ENCODE measurements at regions not wholly inside any gene's neighbourhood (a gene's known extent, or its start where the extent isn't known, plus 50 kb on each side); places are given as distances from the start of the nearest gene placed in this dataset.

DNA sequence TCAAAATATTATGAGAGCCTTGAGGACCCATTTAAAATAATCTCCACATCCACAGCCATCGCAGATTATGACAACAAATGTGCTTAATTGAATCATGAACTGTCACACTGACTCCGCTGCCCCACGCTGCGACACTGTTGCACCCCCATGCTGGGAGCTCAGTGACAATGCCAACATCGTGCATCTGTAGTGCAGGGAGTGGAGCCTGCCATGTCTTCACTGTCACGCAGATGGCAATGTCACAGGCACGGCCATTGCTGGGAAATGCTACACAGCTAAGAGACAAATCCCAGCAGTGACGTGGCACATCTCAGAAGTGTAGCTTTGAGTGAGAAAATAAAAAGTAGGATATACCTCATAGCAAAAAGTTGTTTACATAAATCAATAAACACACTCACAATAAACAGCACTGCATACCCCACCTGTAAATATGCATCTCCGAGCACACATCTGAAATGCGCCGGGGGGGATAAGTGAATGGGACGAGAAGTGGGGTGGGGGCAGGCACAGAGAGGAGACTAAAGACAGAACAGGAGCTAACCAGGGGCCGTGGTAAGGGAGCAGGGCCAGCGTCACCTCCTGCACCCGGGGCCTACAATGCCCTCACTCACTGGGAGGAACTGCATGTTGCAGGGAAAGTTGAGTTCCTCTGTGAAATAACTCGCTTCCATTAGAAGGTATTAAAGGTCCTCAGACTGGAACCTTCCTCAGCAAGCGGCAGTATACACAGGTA lies 349.9 kb downstream of the THBS2 start:
- TF ChIP-seq POLR2A (IDR thresholded peaks at IDR 0.05; ENCODE audit: low read depth, low read length): no peak
- TF ChIP-seq POLR2AphosphoS5 (IDR thresholded peaks at IDR 0.05; ENCODE audit: low read depth, low read length): no peak
- no peak for TF ChIP-seq TAF1 (IDR thresholded peaks at IDR 0.05; ENCODE audit: borderline replicate concordance, low read depth, low read length)
- DNase-seq (ENCODE audit: insufficient read length): no peak
- no peak for FAIRE-seq

DNA sequence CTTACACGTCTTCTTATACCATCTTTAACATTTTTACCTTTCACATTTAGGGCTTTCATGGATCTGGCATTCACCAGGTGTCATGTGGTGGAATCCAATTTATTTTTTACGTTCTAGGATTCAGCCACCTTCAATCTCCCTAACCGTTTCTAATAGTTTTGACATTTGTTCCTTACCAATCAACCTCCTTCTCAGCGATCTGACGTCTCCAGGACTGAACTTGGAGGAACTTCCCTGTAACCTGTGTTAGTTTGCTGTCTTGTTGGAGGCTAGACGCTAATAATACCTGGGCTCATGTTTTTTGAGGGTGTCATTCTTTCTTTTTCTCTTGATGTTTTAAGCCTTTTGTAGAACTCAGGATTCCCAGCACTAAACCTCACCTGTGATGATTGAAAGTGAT lies 351.6 kb downstream of the THBS2 start:
- TF ChIP-seq POLR2A (IDR thresholded peaks at IDR 0.05; ENCODE audit: low read depth, low read length): no peak
- no peak for TF ChIP-seq TAF1 (IDR thresholded peaks at IDR 0.05; ENCODE audit: borderline replicate concordance, low read depth, low read length)
- no peak for TF ChIP-seq POLR2AphosphoS5 (IDR thresholded peaks at IDR 0.05; ENCODE audit: low read depth, low read length)
- FAIRE-seq (no peak), DNase-seq (ENCODE audit: insufficient read length) (no peak)

DNA sequence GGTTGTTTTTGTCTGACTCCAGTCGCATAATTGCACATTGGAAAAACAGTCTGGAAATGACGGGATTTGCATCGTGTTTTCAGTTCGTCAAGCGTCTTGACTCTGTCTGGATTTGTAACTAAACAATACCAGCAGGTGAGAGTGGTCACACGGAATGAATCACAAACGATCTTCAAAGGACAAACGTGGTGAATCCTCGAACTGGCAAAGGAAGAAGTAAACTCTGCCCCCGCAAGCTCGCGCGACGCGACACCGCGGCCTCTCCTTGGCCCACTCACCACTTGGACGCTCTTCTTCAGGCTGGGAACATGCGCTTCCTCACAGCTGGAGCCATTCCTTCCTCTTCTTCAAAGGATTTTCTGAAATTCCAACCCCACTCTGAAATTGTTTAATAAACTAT lies 352.6 kb downstream of the THBS2 start:
- FAIRE-seq: no peak
- TF ChIP-seq TAF1 (IDR thresholded peaks at IDR 0.05; ENCODE audit: borderline replicate concordance, low read depth, low read length) (no peak), POLR2AphosphoS5 (IDR thresholded peaks at IDR 0.05; ENCODE audit: low read depth, low read length) (no peak), POLR2A (IDR thresholded peaks at IDR 0.05; ENCODE audit: low read depth, low read length) (no peak)

DNA sequence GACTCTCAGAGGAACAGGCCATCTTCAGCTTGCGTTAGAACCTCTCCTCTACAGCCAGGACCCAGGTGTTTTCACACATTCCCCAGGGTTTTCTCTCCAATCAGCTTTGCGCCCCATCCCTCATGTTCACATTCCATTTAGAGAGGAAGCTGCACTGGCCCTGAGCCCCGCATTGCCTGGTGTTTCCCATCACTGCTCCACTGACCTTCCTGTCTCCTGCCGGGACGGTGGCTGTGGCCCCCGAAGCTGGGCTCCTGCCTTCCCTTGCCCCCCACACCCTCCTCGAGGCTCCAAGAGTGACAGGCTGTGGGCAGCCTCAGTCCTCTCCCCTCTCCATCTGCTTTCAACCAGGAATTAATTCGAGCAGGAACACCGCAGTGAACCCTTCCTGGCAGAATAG lies 357.3 kb downstream of the THBS2 start:
- no peak for FAIRE-seq
- TF ChIP-seq POLR2A (IDR thresholded peaks at IDR 0.05; ENCODE audit: low read depth, low read length) (no peak), TAF1 (IDR thresholded peaks at IDR 0.05; ENCODE audit: borderline replicate concordance, low read depth, low read length) (no peak), POLR2AphosphoS5 (IDR thresholded peaks at IDR 0.05; ENCODE audit: low read depth, low read length) (no peak)
- DNase-seq (ENCODE audit: insufficient read length): no peak

More for the DNA sequence above, 352.6 kb downstream of the THBS2 start:
- no peak for DNase-seq (ENCODE audit: insufficient read length)

DNA sequence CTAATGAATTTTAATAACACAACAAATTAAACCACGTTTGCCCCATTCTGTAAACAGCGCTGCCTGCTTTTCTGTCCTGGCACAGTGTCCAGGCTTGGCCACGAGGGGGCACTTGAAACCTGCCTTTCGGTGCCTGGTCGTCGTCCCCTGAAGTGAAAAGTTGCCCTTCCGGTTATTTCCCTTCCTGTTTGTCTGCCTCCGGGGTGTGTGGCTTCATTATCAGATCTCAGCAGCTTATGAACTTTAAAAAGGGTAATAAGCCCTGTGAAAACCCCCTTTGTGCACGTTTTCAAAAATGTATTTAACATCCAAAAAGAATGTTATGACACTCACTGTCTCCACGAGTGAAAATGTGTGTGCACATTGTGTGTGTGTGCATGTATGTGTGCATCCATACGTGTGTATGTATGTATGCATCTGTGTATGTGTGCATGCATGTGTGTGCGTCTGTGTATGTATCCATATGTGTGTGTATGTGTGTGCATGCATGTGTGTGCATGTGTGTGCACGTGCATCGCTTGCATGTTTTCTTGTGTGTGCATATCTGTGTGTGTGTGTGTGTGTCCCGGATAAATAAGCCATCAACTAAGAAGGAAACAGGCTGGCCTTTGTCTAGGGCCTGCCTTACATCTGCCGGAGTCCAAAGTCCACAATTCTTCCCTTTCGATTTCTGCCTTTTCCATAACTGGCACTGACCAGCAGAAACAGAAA lies 358.4 kb downstream of the THBS2 start:
- no peak for TF ChIP-seq POLR2A (IDR thresholded peaks at IDR 0.05; ENCODE audit: low read depth, low read length)
- TF ChIP-seq POLR2AphosphoS5 (IDR thresholded peaks at IDR 0.05; ENCODE audit: low read depth, low read length): no peak
- no peak for TF ChIP-seq TAF1 (IDR thresholded peaks at IDR 0.05; ENCODE audit: borderline replicate concordance, low read depth, low read length)
- FAIRE-seq (peak; percentile 50), DNase-seq (ENCODE audit: insufficient read length) (peak; percentile 69)

DNA sequence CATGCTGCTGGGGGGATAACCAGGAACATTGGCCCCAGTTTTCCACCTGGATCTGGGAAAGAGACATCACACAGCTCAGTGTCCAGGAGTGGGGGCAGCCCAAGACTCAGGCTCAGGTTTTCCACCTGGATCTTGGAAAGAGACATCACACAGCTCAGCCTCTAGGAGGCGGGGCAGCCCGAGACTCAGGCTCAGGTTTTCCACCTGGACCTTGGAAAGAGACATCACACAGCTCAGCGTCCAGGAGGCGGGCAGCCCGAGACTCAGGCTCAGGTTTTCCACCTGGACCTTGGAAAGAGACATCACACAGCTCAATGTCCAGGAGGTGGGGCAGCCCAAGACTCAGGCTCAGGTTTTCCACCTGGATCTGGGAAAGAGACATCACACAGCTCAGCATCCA lies 361.6 kb downstream of the THBS2 start:
- FAIRE-seq: no peak
- DNase-seq (ENCODE audit: insufficient read length): no peak
- no peak for TF ChIP-seq POLR2AphosphoS5 (IDR thresholded peaks at IDR 0.05; ENCODE audit: low read depth, low read length)
- TF ChIP-seq TAF1 (IDR thresholded peaks at IDR 0.05; ENCODE audit: borderline replicate concordance, low read depth, low read length): no peak
- TF ChIP-seq POLR2A (IDR thresholded peaks at IDR 0.05; ENCODE audit: low read depth, low read length): no peak

DNA sequence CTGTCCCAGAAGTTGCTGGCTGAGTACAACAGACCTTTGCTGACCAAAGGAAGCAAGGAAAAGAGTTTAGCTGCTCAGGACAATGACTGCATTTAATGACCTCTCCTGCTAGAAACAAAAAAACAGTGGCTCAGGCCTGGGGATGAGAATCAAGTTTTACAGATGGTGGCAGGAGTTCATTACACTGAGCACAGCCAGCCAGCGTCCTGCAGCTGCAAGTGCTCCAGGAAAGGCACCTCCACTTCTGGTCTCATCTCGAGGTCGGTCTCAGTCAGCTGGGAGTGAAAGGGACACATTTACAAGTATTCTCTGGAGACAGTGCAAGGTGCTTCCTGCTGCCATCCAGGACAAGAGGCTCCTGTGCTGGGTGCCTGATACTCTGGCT lies 362.7 kb downstream of the THBS2 start:
- FAIRE-seq (no peak), DNase-seq (ENCODE audit: insufficient read length) (no peak)
- TF ChIP-seq TAF1 (IDR thresholded peaks at IDR 0.05; ENCODE audit: borderline replicate concordance, low read depth, low read length) (no peak), POLR2AphosphoS5 (IDR thresholded peaks at IDR 0.05; ENCODE audit: low read depth, low read length) (no peak), POLR2A (IDR thresholded peaks at IDR 0.05; ENCODE audit: low read depth, low read length) (no peak)

DNA sequence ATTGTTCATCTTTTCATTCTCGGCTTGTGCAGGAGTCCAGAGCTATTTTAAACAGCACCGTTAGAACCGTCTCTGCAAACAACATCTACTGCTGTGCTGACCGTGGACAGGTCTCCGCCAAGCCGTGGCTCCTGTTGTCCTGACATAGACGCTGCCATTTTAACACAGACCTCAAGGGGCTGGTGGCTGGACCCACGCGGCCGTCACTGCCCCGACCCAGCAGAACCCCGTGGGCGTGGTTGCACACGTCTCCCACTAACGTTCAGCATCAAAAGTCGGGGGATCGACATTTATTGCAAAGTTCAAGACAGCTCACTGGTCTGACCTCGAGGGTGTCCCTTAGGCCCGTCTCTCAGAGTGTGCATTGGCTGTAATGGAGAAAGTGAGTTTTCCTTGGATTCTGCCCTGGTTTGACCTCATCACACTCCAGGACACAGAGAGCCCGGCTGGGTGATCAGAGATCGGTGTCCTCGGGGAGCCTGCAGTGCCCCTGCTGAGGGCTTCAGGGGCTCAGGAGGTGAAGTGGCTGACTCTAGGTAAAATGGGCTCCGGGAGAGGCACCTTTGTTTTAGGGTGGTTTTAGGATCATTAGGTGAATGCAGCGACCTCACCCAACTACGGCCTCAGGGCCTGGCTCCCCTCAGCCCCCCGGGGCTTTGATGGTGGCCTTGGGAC lies 363.2 kb downstream of the THBS2 start:
- no peak for DNase-seq (ENCODE audit: insufficient read length)
- TF ChIP-seq POLR2AphosphoS5 (IDR thresholded peaks at IDR 0.05; ENCODE audit: low read depth, low read length) (no peak), TAF1 (IDR thresholded peaks at IDR 0.05; ENCODE audit: borderline replicate concordance, low read depth, low read length) (no peak)
- no peak for FAIRE-seq

DNA sequence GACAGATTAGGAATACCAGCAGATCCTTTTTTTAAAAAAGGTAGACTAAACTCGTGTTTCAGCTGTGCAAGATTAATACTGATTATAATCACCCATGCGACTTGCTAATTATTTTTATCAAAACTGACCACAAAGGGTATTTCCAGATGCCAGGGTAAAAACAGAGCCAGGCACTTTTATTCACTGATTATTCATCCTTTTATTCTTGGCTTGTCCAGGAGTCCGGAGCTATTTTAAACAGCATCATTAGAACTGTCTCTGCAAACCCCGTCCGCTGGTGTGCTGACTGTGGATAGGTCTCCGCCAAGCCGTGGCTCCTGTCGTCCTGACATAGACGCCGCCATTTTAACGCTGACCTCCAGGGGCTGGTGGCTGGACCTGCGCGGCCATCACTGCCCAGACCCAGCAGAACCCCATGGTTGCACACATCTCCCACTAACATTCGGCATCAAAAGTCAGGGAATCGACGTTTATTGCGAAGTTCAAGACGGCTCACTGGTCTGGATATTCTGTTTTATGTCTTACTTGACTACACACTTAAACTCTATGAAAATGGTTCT lies 364.8 kb downstream of the THBS2 start:
- FAIRE-seq (no peak), DNase-seq (ENCODE audit: insufficient read length) (no peak)
- no peak for TF ChIP-seq TAF1 (IDR thresholded peaks at IDR 0.05; ENCODE audit: borderline replicate concordance, low read depth, low read length)
- TF ChIP-seq POLR2AphosphoS5 (IDR thresholded peaks at IDR 0.05; ENCODE audit: low read depth, low read length): no peak
- TF ChIP-seq POLR2A (IDR thresholded peaks at IDR 0.05; ENCODE audit: low read depth, low read length): no peak

DNA sequence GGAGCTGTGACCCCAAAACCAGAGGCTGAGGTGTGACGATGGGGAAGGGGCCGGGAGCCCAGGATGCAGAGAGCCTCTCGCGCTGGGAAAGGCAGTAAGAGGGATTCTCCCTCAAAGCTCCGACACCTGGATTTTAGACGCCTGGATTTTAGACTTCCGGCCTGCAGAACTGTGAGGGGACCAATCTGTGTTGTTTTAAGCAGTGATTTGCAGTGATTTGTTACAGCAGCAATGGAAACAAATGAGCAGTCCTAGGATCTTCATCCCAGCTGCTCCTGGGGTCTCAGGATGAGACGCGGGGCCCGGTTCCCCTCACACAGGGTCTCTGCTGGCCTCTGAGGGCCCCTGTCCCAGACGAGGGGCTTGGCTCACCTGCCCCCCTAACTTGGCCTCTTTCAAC lies 365.5 kb downstream of the THBS2 start:
- DNase-seq (ENCODE audit: insufficient read length) (no peak), FAIRE-seq (no peak)
- TF ChIP-seq POLR2A (IDR thresholded peaks at IDR 0.05; ENCODE audit: low read depth, low read length) (no peak), POLR2AphosphoS5 (IDR thresholded peaks at IDR 0.05; ENCODE audit: low read depth, low read length) (no peak), TAF1 (IDR thresholded peaks at IDR 0.05; ENCODE audit: borderline replicate concordance, low read depth, low read length) (no peak)

DNA sequence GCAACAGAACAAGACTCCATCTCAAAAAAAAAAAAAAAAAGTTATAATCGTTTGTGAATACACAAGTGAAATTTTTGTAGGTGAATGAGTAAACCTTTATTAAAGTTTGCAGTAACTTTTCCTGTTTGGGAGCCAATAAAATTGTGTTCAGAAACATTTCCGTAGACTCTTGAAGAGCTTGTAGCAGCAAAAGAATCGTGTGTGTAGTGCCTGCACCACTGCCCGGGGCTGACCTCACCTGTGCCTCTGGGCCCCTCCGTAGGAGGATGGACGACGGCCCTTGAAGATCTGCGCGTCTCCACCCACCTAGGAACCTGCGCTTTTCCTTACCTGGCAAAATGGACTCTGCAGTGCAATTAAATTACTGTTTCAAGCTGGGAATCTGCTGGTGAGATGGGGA lies 366.0 kb downstream of the THBS2 start:
- no peak for TF ChIP-seq POLR2A (IDR thresholded peaks at IDR 0.05; ENCODE audit: low read depth, low read length)
- no peak for TF ChIP-seq TAF1 (IDR thresholded peaks at IDR 0.05; ENCODE audit: borderline replicate concordance, low read depth, low read length)
- no peak for TF ChIP-seq POLR2AphosphoS5 (IDR thresholded peaks at IDR 0.05; ENCODE audit: low read depth, low read length)
- no peak for DNase-seq (ENCODE audit: insufficient read length)
- FAIRE-seq: no peak

All from GM12892 (cell line).